ENCODE measurements at regions not wholly inside any gene's neighbourhood (a gene's known extent, or its start where the extent isn't known, plus 50 kb on each side); places are given as distances from the start of the nearest gene placed in this dataset.
"Not testable (repeated sequence)": the region's sequence is repeated elsewhere in the genome, so short reads cannot be mapped to it uniquely, and the experiment has no call there.

DNA sequence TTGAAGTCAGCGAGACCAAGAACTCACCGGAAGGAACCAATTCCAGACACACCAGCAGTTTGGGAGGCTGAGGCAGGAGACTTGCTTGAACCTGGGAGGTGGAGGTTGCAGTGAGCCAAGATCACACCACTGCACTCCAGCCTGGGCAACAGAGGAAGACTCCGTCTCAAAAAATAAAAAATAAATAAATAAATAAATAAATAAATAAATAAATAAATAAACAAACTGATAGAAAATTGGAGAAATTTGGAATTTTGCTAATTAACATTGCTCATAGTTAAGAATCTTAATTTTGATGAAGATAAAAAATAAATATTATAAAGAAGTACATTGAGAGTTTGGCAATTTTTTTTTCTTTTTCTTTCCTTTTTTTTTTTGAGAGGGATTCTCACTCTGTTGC, 1216.2 kb downstream of the TECRL start:
- TF ChIP-seq MLLT10 (CRISPR knock-in tag; IDR thresholded peaks at IDR 0.05); TEAD2 (CRISPR knock-in tag; IDR thresholded peaks at IDR 0.05); ZSCAN5A (CRISPR knock-in tag; IDR thresholded peaks at IDR 0.05; ENCODE audit: borderline replicate concordance); ZNF12 (CRISPR knock-in tag; IDR thresholded peaks at IDR 0.05); FOSL2 (CRISPR knock-in tag; IDR thresholded peaks at IDR 0.05); ZFX (CRISPR knock-in tag; IDR thresholded peaks at IDR 0.05; ENCODE audit: low read depth); YEATS4 (CRISPR knock-in tag; IDR thresholded peaks at IDR 0.05; ENCODE audit: borderline replicate concordance); ZNF670 (CRISPR knock-in tag; IDR thresholded peaks at IDR 0.05; ENCODE audit: borderline replicate concordance); ZBTB8A (CRISPR knock-in tag; IDR thresholded peaks at IDR 0.05; ENCODE audit: borderline replicate concordance, low read depth); MAZ (IDR thresholded peaks at IDR 0.05; ENCODE audit: borderline replicate concordance, low read depth, low read length); MAZ (CRISPR knock-in tag; IDR thresholded peaks at IDR 0.05; ENCODE audit: low read depth); SIN3A (IDR thresholded peaks at IDR 0.05; ENCODE audit: borderline replicate concordance, low read depth, low read length): not testable (repeated sequence)
- TF ChIP-seq, protein P1, sequence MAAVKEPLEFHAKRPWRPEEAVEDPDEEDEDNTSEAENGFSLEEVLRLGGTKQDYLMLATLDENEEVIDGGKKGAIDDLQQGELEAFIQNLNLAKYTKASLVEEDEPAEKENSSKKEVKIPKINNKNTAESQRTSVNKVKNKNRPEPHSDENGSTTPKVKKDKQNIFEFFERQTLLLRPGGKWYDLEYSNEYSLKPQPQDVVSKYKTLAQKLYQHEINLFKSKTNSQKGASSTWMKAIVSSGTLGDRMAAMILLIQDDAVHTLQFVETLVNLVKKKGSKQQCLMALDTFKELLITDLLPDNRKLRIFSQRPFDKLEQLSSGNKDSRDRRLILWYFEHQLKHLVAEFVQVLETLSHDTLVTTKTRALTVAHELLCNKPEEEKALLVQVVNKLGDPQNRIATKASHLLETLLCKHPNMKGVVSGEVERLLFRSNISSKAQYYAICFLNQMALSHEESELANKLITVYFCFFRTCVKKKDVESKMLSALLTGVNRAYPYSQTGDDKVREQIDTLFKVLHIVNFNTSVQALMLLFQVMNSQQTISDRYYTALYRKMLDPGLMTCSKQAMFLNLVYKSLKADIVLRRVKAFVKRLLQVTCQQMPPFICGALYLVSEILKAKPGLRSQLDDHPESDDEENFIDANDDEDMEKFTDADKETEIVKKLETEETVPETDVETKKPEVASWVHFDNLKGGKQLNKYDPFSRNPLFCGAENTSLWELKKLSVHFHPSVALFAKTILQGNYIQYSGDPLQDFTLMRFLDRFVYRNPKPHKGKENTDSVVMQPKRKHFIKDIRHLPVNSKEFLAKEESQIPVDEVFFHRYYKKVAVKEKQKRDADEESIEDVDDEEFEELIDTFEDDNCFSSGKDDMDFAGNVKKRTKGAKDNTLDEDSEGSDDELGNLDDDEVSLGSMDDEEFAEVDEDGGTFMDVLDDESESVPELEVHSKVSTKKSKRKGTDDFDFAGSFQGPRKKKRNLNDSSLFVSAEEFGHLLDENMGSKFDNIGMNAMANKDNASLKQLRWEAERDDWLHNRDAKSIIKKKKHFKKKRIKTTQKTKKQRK (IDR thresholded peaks at IDR 0.05; ENCODE audit: low read length) = not testable (repeated sequence)
- TF ChIP-seq, protein P2, sequence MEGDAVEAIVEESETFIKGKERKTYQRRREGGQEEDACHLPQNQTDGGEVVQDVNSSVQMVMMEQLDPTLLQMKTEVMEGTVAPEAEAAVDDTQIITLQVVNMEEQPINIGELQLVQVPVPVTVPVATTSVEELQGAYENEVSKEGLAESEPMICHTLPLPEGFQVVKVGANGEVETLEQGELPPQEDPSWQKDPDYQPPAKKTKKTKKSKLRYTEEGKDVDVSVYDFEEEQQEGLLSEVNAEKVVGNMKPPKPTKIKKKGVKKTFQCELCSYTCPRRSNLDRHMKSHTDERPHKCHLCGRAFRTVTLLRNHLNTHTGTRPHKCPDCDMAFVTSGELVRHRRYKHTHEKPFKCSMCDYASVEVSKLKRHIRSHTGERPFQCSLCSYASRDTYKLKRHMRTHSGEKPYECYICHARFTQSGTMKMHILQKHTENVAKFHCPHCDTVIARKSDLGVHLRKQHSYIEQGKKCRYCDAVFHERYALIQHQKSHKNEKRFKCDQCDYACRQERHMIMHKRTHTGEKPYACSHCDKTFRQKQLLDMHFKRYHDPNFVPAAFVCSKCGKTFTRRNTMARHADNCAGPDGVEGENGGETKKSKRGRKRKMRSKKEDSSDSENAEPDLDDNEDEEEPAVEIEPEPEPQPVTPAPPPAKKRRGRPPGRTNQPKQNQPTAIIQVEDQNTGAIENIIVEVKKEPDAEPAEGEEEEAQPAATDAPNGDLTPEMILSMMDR (CRISPR knock-in tag; IDR thresholded peaks at IDR 0.05) = not testable (repeated sequence)

Data from HepG2 (cell line).